ENCODE measurements at regions not wholly inside any gene's neighbourhood (a gene's known extent, or its start where the extent isn't known, plus 50 kb on each side); places are given as distances from the start of the nearest gene placed in this dataset.
"Not testable (repeated sequence)": the region's sequence is repeated elsewhere in the genome, so short reads cannot be mapped to it uniquely, and the experiment has no call there.

- Mint-ChIP-seq H3K27me3 (peaks cover 6% of the 10 kb centered on the region), H3K9me3 (no peaks in the 10 kb centered on the region), H3K4me1 (peaks cover 6% of the 10 kb centered on the region), H3K36me3 (no peaks in the 10 kb centered on the region), H3K27ac (no peak overlapping the region), H3K4me3 (peak overlapping the region; percentile 2)
- no peak for ATAC-seq
These were observed 53.4 kb downstream of the OR2K2 start for GRCh38 chr9:111276431-111277128.

GRCh38 chr9:111274737-111275136, 55.3 kb downstream of the OR2K2 start:
- Mint-ChIP-seq H3K4me3 (no peak overlapping the region), H3K4me1 (peaks cover 6% of the 10 kb centered on the region), H3K27ac (no peak overlapping the region), H3K27me3 (peaks cover 6% of the 10 kb centered on the region), H3K9me3 (no peaks in the 10 kb centered on the region), H3K36me3 (no peaks in the 10 kb centered on the region)
- ATAC-seq, result no peak

- Mint-ChIP-seq H3K4me1 (peaks cover 6% of the 10 kb centered on the region), H3K9me3 (no peaks in the 10 kb centered on the region), H3K27ac (no peak overlapping the region), H3K4me3 (no peak overlapping the region), H3K27me3 (peaks cover 6% of the 10 kb centered on the region), H3K36me3 (no peaks in the 10 kb centered on the region)
- no peak for ATAC-seq
These were observed 57.4 kb downstream of the OR2K2 start for GRCh38 chr9:111272581-111272980.

- ATAC-seq, result no peak
- H3K36me3 Mint-ChIP-seq, result no peaks in the 10 kb centered on the region
- H3K27me3 Mint-ChIP-seq, result peaks cover 6% of the 10 kb centered on the region
- peaks cover 5% of the 10 kb centered on the region for H3K4me1 Mint-ChIP-seq
- H3K27ac Mint-ChIP-seq, result no peak overlapping the region
- H3K4me3 Mint-ChIP-seq, result no peak overlapping the region
- H3K9me3 Mint-ChIP-seq, result no peaks in the 10 kb centered on the region
These were observed 58.4 kb downstream of the OR2K2 start for GRCh38 chr9:111271481-111272080.

GRCh38 chr9:111271047-111271446, 59.0 kb downstream of the OR2K2 start:
- H3K9me3 Mint-ChIP-seq, result no peaks in the 10 kb centered on the region
- no peaks in the 10 kb centered on the region for H3K36me3 Mint-ChIP-seq
- ATAC-seq, result no peak
- peaks cover 6% of the 10 kb centered on the region for H3K27me3 Mint-ChIP-seq
- H3K4me1 Mint-ChIP-seq, result no peaks in the 10 kb centered on the region
- no peak overlapping the region for H3K4me3 Mint-ChIP-seq
- no peak overlapping the region for H3K27ac Mint-ChIP-seq

- not testable (repeated sequence) for H3K4me1 Mint-ChIP-seq, H3K4me3 Mint-ChIP-seq, H3K27me3 Mint-ChIP-seq, H3K36me3 Mint-ChIP-seq, ATAC-seq, H3K27ac Mint-ChIP-seq, H3K9me3 Mint-ChIP-seq
These were observed 64.0 kb downstream of the OR2K2 start for GRCh38 chr9:111266024-111266423.

- no peak for ATAC-seq
- Mint-ChIP-seq H3K4me1 (no peaks in the 10 kb centered on the region), H3K27me3 (no peaks in the 10 kb centered on the region), H3K4me3 (no peak overlapping the region), H3K36me3 (no peaks in the 10 kb centered on the region), H3K9me3 (peaks cover 6% of the 10 kb centered on the region), H3K27ac (no peak overlapping the region)
These were observed 66.9 kb downstream of the OR2K2 start for GRCh38 chr9:111263116-111263515.

- no peak overlapping the region for H3K27ac Mint-ChIP-seq
- H3K36me3 Mint-ChIP-seq, result no peaks in the 10 kb centered on the region
- no peak overlapping the region for H3K4me3 Mint-ChIP-seq
- H3K9me3 Mint-ChIP-seq, result peaks cover under 1% of the 10 kb centered on the region
- no peak for ATAC-seq
- no peaks in the 10 kb centered on the region for H3K27me3 Mint-ChIP-seq
- no peaks in the 10 kb centered on the region for H3K4me1 Mint-ChIP-seq
These were observed 71.2 kb downstream of the OR2K2 start for GRCh38 chr9:111258875-111259271.

GRCh38 chr9:111258209-111258874, 71.7 kb downstream of the OR2K2 start:
- Mint-ChIP-seq H3K36me3 (no peaks in the 10 kb centered on the region), H3K9me3 (no peaks in the 10 kb centered on the region), H3K27ac (no peak overlapping the region), H3K4me3 (no peak overlapping the region), H3K27me3 (no peaks in the 10 kb centered on the region), H3K4me1 (no peaks in the 10 kb centered on the region)
- no peak for ATAC-seq

- Mint-ChIP-seq H3K27me3 (no peaks in the 10 kb centered on the region), H3K36me3 (no peaks in the 10 kb centered on the region), H3K27ac (no peak overlapping the region), H3K9me3 (peaks cover 2% of the 10 kb centered on the region), H3K4me1 (no peaks in the 10 kb centered on the region), H3K4me3 (no peak overlapping the region)
- no peak for ATAC-seq
These were observed 76.1 kb downstream of the OR2K2 start for GRCh38 chr9:111253742-111254437.

GRCh38 chr9:111250875-111251842, 78.9 kb downstream of the OR2K2 start:
- no peaks in the 10 kb centered on the region for H3K27me3 Mint-ChIP-seq
- ATAC-seq, result no peak
- no peak overlapping the region for H3K27ac Mint-ChIP-seq
- H3K9me3 Mint-ChIP-seq, result peaks cover 2% of the 10 kb centered on the region
- H3K4me3 Mint-ChIP-seq, result no peak overlapping the region
- no peaks in the 10 kb centered on the region for H3K36me3 Mint-ChIP-seq
- H3K4me1 Mint-ChIP-seq, result no peaks in the 10 kb centered on the region

GRCh38 chr9:111237447-111237846, 92.6 kb downstream of the OR2K2 start:
- no peak for ATAC-seq
- Mint-ChIP-seq H3K27me3 (no peaks in the 10 kb centered on the region), H3K4me1 (no peaks in the 10 kb centered on the region), H3K36me3 (no peaks in the 10 kb centered on the region), H3K27ac (no peak overlapping the region), H3K9me3 (no peaks in the 10 kb centered on the region), H3K4me3 (no peak overlapping the region)

GRCh38 chr9:111236332-111236731, 93.7 kb downstream of the OR2K2 start:
- Mint-ChIP-seq H3K27ac (no peak overlapping the region), H3K4me1 (no peaks in the 10 kb centered on the region), H3K4me3 (no peak overlapping the region), H3K9me3 (no peaks in the 10 kb centered on the region), H3K36me3 (no peaks in the 10 kb centered on the region), H3K27me3 (no peaks in the 10 kb centered on the region)
- ATAC-seq, result no peak

- no peaks in the 10 kb centered on the region for H3K36me3 Mint-ChIP-seq
- ATAC-seq, result no peak
- no peaks in the 10 kb centered on the region for H3K27me3 Mint-ChIP-seq
- H3K4me1 Mint-ChIP-seq, result no peaks in the 10 kb centered on the region
- no peaks in the 10 kb centered on the region for H3K9me3 Mint-ChIP-seq
- no peak overlapping the region for H3K4me3 Mint-ChIP-seq
- H3K27ac Mint-ChIP-seq, result no peak overlapping the region
These were observed 96.1 kb downstream of the OR2K2 start for GRCh38 chr9:111233963-111234362.
